ENCODE measurements at regions not wholly inside any gene's neighbourhood (a gene's known extent, or its start where the extent isn't known, plus 50 kb on each side); places are given as distances from the start of the nearest gene placed in this dataset.
"Not testable (repeated sequence)": the region's sequence is repeated elsewhere in the genome, so short reads cannot be mapped to it uniquely, and the experiment has no call there.

DNA sequence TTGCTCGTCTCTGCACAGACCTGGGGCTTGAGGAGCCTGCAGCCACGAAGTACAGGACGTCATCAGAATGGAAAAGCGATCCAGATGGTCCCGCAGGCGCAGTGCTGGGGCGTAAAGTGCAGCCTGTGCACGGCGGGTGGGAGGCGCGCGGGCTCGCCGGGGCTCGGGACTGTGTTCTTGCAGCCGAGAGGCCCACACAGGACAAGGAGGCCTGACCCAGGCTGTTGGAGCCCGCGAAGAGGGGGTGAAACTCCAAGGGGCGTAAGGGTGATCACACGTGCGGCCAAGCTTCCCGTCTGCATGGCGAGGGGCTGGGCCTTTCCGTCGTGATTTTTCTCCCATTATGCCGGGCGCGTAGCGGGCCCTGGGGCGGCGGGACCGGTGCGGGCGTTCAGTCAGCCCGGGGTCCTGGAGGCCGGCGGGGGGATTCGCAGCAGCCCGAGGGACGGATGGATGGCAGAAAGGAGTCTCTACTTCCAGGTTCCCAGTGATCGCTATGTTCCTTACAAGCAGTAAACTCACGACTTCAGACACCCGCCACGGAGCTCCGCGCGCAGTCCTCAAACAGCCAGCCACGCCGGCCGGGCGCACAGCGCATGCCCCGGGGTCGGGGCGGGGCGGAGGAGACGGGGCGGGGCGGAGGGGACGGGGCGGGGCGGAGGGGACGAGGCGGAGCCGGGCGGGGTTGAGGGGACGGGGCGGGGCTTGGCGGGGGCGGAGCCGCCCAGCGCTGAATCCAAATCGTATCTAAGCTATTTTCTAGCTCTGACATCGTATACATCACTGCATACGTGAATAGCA is 141.0 kb upstream of the KCNJ18 start:
- peaks cover 12% of the 10 kb centered on the region; the same call in 1 of the 2 replicates for H3K9me3 ChIP-seq (ENCODE audit: control insufficient read depth, insufficient read depth, low read length)
- H3K9ac ChIP-seq (ENCODE audit: low read depth, low read length), result no peak overlapping the region
- no peak overlapping the region for H3K27ac ChIP-seq (ENCODE audit: low read depth, low read length)
- peaks cover 23% of the 10 kb centered on the region for H3K27me3 ChIP-seq (ENCODE audit: control insufficient read depth, insufficient read depth, low read length)
- H3K36me3 ChIP-seq (ENCODE audit: control insufficient read depth, insufficient read depth, low read length), result no peaks in the 10 kb centered on the region
- no peaks in the 10 kb centered on the region for H3K4me1 ChIP-seq (ENCODE audit: control insufficient read depth, insufficient read depth, low read length)
- peak overlapping the region; percentile 76 for H3K4me3 ChIP-seq (ENCODE audit: low read depth, low read length)

DNA sequence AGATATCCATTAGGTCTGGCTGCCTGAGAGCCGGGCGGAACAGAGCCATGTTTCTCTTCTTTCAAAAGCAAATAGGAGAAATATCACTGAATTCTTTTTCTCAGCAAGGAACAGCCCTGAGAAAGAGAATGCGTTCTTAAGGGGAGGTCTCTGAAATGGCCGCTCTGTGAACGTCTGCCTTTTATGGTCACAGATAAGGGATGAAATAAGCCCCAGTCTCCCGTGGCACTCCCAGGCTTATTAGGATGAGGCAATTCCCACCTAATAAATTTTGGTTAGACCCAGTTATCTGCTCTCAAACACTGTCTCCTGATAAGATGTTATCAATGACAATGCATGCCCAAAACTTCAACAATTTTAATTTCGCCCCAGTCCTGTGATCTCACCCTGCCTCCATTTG is 133.4 kb upstream of the KCNJ18 start:
- not testable (repeated sequence) for H3K4me3 ChIP-seq (ENCODE audit: low read depth, low read length); H3K9ac ChIP-seq (ENCODE audit: low read depth, low read length); H3K4me1 ChIP-seq (ENCODE audit: control insufficient read depth, insufficient read depth, low read length); H3K36me3 ChIP-seq (ENCODE audit: control insufficient read depth, insufficient read depth, low read length); H3K27me3 ChIP-seq (ENCODE audit: control insufficient read depth, insufficient read depth, low read length); H3K27ac ChIP-seq (ENCODE audit: low read depth, low read length)
- H3K9me3 ChIP-seq (ENCODE audit: control insufficient read depth, insufficient read depth, low read length), result peaks cover 44% of the 10 kb centered on the region

DNA sequence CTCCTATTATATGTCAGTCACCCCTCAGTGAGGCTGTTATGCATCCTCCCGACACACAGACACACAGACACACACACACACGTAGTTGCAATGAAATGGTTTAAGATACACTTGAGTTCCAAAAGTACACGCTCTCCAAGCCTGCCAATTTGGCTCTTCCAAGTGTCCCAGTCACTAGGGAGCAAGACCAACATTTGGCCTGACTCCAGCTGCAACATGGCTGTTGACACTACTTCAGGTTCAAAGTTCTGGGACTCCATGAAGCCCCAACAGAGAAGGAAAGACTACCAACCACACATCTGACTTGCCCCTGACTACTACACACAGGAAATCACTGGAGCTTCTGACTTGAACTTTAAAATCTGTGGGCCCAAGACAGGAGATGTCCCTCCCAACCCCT is 128.1 kb upstream of the KCNJ18 start:
- Histone ChIP-seq H3K9ac (ENCODE audit: low read depth, low read length) (no peak overlapping the region), H3K4me3 (ENCODE audit: low read depth, low read length) (no peak overlapping the region), H3K4me1 (ENCODE audit: control insufficient read depth, insufficient read depth, low read length) (no peaks in the 10 kb centered on the region), H3K9me3 (ENCODE audit: control insufficient read depth, insufficient read depth, low read length) (peaks cover 51% of the 10 kb centered on the region), H3K27ac (ENCODE audit: low read depth, low read length) (no peak overlapping the region), H3K27me3 (ENCODE audit: control insufficient read depth, insufficient read depth, low read length) (no peaks in the 10 kb centered on the region), H3K36me3 (ENCODE audit: control insufficient read depth, insufficient read depth, low read length) (no peaks in the 10 kb centered on the region)

DNA sequence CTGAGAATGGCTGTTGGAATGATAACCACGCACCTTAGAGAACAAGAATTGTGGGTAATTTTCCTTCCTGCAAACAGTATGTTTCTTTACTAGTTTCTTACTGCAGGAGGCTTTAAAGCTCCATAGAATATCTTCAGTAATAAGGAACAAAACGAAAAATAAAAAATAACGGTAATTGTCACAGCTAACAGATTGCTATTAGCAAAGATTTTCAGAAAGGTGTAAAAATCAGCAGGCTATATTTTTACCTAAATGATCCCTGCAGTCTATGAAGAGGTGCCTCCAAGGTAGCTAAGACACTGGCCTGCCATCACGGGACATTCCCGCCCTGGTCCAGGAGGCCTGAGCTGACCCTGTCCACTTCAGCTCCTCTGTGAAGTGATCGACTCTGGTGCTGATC is 127.6 kb upstream of the KCNJ18 start:
- not testable (repeated sequence) for H3K4me3 ChIP-seq (ENCODE audit: low read depth, low read length); H3K9ac ChIP-seq (ENCODE audit: low read depth, low read length); H3K4me1 ChIP-seq (ENCODE audit: control insufficient read depth, insufficient read depth, low read length); H3K36me3 ChIP-seq (ENCODE audit: control insufficient read depth, insufficient read depth, low read length); H3K27me3 ChIP-seq (ENCODE audit: control insufficient read depth, insufficient read depth, low read length); H3K27ac ChIP-seq (ENCODE audit: low read depth, low read length)
- peaks cover 48% of the 10 kb centered on the region for H3K9me3 ChIP-seq (ENCODE audit: control insufficient read depth, insufficient read depth, low read length)

DNA sequence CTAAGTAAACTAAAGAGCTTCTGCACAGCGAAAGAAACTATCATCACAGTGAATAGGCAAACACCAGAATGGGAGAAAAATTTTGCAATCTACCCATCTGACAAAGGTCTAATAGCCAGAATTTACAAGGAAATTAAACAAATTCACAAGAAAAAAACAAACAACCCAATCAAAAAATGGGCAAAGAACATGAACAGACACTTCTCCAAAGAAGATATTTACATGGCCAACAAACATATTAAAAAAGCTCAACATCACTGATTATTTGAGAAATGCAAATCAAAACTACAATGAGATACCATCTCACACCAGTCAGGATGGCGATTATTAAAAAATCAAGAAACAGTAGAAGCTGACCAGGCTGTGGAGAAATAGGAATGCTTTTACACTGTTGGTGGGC is 121.9 kb upstream of the KCNJ18 start:
- not testable (repeated sequence) for H3K4me1 ChIP-seq (ENCODE audit: control insufficient read depth, insufficient read depth, low read length); H3K4me3 ChIP-seq (ENCODE audit: low read depth, low read length); H3K9ac ChIP-seq (ENCODE audit: low read depth, low read length); H3K27me3 ChIP-seq (ENCODE audit: control insufficient read depth, insufficient read depth, low read length); H3K27ac ChIP-seq (ENCODE audit: low read depth, low read length); H3K36me3 ChIP-seq (ENCODE audit: control insufficient read depth, insufficient read depth, low read length)
- peaks cover 37% of the 10 kb centered on the region for H3K9me3 ChIP-seq (ENCODE audit: control insufficient read depth, insufficient read depth, low read length)

DNA sequence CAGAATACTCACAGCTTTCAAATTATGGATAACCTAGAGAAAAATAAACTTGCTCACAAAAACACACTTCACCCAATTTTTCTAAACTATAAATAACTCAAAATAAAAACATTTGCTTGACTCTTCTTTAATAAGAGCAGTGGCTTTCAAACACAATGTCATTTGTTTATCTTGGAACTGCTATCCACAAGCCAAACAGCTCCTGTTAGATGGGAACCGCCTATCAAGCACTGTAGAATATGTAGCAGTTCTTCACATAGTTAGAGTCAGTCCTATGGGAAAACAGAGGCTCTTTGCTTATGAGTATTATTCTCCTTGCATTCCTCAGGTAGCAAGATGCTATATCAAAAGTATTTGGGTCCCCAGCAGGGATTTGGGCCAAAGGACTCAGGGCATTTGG is 120.2 kb upstream of the KCNJ18 start:
- H3K4me1 ChIP-seq (ENCODE audit: control insufficient read depth, insufficient read depth, low read length); H3K9ac ChIP-seq (ENCODE audit: low read depth, low read length); H3K4me3 ChIP-seq (ENCODE audit: low read depth, low read length); H3K36me3 ChIP-seq (ENCODE audit: control insufficient read depth, insufficient read depth, low read length); H3K27ac ChIP-seq (ENCODE audit: low read depth, low read length); H3K27me3 ChIP-seq (ENCODE audit: control insufficient read depth, insufficient read depth, low read length): not testable (repeated sequence)
- peaks cover 39% of the 10 kb centered on the region for H3K9me3 ChIP-seq (ENCODE audit: control insufficient read depth, insufficient read depth, low read length)

DNA sequence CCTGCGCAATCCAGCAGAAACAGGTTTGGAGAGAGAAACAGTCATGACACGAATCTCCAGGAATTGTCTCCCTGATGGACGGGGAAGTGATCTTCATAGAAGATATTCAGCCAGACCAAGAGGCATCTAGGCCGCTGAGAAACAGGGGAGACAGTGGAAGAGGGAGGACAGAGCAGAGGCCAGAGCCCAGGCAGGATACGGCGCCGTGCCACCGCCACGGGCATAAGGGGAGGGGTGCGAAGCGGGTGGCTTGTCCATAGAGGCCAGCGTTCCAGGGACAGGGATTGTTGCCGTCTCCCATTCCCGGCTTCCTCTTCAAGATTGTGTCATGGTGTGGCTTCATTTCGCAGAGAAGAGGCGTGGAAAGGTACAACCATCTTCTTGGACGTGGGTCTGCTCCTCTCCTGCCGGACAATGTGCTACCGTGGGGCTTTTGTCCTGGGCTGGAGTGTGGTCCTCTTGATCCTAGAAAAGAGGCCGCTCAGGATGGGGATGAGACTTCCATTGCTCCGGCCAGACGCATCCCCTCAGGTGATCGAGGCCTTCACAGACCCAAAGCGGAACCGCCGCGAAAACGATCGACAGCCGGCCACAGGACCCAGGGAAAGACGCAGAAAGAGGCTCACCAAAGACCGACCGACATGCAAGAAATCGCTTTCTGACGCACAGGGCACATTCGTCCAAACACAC is 118.9 kb upstream of the KCNJ18 start:
- H3K27ac ChIP-seq (ENCODE audit: low read depth, low read length); H3K9ac ChIP-seq (ENCODE audit: low read depth, low read length); H3K4me3 ChIP-seq (ENCODE audit: low read depth, low read length); H3K4me1 ChIP-seq (ENCODE audit: control insufficient read depth, insufficient read depth, low read length); H3K27me3 ChIP-seq (ENCODE audit: control insufficient read depth, insufficient read depth, low read length); H3K36me3 ChIP-seq (ENCODE audit: control insufficient read depth, insufficient read depth, low read length): not testable (repeated sequence)
- peaks cover 42% of the 10 kb centered on the region for H3K9me3 ChIP-seq (ENCODE audit: control insufficient read depth, insufficient read depth, low read length)

DNA sequence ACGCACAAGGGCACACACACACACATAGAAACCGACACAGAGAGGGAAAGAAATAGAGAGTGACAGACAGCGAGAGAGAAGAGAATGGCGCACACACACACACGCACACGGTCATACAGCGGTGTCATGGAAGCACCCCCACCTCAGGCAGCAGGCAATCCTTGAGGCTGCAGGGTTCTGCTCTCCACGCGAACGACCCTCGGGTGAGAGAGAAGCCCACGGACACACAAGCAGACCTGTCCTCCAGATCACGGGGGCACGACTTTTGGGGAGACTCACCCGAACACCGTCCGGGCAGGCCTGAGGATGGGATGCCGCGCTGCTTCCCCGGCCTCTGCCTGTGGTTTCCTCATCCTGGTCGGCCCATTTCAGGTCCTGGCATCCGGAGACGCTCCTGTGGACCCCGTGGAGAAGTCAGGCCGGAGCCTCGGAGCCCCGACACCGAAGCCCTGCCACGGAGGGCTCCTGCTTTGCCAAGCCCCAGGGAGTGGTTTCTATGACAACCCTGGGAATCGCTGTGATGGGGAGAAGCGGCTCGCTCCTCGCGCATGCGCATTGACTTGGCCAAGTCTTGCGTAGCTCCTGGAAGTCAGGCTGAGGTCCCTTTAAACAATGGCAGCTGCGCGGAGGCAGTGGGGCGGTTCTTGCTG is 118.2 kb upstream of the KCNJ18 start:
- no peak overlapping the region for H3K9ac ChIP-seq (ENCODE audit: low read depth, low read length)
- no peak overlapping the region for H3K4me3 ChIP-seq (ENCODE audit: low read depth, low read length)

DNA sequence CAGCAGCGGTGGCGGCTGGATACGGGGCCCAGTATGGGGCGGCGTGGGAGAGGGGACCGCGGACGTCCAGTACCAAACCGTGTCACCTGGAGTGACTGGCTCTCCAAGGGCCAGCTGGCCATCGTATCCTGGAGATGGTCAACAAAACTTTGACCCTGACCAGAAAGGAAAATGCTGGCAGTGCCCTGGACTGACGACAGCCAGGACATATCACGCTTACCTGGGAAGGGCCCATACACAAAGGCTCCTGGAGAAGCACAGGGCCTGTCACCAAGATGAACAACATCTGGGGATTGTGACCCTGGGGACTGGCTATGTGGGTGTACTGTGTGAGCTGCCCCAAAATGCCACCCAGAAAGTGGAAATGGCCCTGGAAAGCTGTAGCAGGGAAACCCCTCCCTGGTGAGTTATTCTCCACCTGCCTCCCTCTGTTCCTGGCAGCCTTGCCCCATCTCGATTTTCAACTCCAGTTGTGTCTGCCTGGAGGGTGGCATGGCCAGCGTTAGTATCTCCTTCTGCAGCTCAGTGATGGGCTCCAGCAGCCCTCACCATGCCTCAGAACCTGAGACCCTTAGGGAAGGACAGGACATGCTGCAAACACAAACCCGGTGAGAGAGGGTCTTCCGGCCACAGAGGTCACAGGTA is 117.6 kb upstream of the KCNJ18 start:
- not testable (repeated sequence) for H3K27ac ChIP-seq (ENCODE audit: low read depth, low read length); H3K4me1 ChIP-seq (ENCODE audit: control insufficient read depth, insufficient read depth, low read length); H3K4me3 ChIP-seq (ENCODE audit: low read depth, low read length); H3K27me3 ChIP-seq (ENCODE audit: control insufficient read depth, insufficient read depth, low read length); H3K36me3 ChIP-seq (ENCODE audit: control insufficient read depth, insufficient read depth, low read length); H3K9ac ChIP-seq (ENCODE audit: low read depth, low read length)
- peaks cover 52% of the 10 kb centered on the region for H3K9me3 ChIP-seq (ENCODE audit: control insufficient read depth, insufficient read depth, low read length)

More for the DNA sequence above, 118.2 kb upstream of the KCNJ18 start:
- H3K27ac ChIP-seq (ENCODE audit: low read depth, low read length), result no peak overlapping the region
- H3K4me1 ChIP-seq (ENCODE audit: control insufficient read depth, insufficient read depth, low read length), result no peaks in the 10 kb centered on the region
- no peaks in the 10 kb centered on the region for H3K27me3 ChIP-seq (ENCODE audit: control insufficient read depth, insufficient read depth, low read length)
- peaks cover 47% of the 10 kb centered on the region for H3K9me3 ChIP-seq (ENCODE audit: control insufficient read depth, insufficient read depth, low read length)
- no peaks in the 10 kb centered on the region for H3K36me3 ChIP-seq (ENCODE audit: control insufficient read depth, insufficient read depth, low read length)

DNA sequence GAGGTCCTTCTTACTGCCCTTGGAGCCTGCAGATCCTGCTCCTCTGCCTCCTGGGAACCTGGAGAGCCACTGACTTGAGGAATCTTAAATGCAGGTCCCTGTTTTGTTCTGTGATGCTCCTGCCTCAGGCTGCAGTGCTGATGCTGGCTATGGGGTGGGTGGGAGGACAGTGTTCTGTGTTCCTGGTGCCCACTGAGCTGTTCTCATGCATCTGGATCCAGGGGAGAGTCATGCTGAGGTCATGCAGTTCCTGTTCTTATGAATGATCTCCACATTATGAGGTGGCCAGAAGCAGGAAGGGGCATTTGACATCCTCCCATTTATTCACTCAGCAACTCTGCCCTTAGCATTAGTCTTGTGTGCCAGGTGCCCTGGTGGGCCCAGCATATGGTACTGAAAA is 113.5 kb upstream of the KCNJ18 start:
- H3K4me3 ChIP-seq (ENCODE audit: low read depth, low read length); H3K9ac ChIP-seq (ENCODE audit: low read depth, low read length); H3K4me1 ChIP-seq (ENCODE audit: control insufficient read depth, insufficient read depth, low read length); H3K27ac ChIP-seq (ENCODE audit: low read depth, low read length); H3K27me3 ChIP-seq (ENCODE audit: control insufficient read depth, insufficient read depth, low read length); H3K36me3 ChIP-seq (ENCODE audit: control insufficient read depth, insufficient read depth, low read length): not testable (repeated sequence)
- H3K9me3 ChIP-seq (ENCODE audit: control insufficient read depth, insufficient read depth, low read length), result peaks cover 45% of the 10 kb centered on the region

DNA sequence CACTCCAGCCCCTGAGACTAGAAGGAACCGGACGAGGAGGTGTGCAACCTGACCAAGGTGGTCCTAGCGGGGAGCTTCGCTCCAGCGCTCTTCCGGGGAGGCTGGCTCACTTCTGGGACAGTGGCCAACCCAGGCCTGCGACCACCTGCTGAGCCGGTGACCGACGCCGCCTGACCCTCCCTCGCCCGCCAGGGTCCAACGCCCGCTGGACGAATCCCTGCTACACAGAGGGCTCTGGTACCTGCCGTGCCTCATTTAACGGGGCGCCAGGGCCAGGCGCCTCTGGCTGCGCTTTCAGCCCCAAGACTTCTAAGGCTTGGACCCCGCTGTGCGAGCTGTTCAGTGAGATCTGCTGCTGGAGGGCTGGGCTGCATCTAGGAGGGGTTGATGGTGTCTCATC is 99.5 kb upstream of the KCNJ18 start:
- Histone ChIP-seq H3K27me3 (ENCODE audit: control insufficient read depth, insufficient read depth, low read length) (no peaks in the 10 kb centered on the region), H3K27ac (ENCODE audit: low read depth, low read length) (no peak overlapping the region), H3K4me1 (ENCODE audit: control insufficient read depth, insufficient read depth, low read length) (no peaks in the 10 kb centered on the region), H3K9ac (ENCODE audit: low read depth, low read length) (no peak overlapping the region), H3K9me3 (ENCODE audit: control insufficient read depth, insufficient read depth, low read length) (peaks cover 52% of the 10 kb centered on the region), H3K36me3 (ENCODE audit: control insufficient read depth, insufficient read depth, low read length) (no peaks in the 10 kb centered on the region), H3K4me3 (ENCODE audit: low read depth, low read length) (no peak overlapping the region)

Measured in HUES48 (cell line).